Panc1 (cell line): ENCODE measurements at regions not wholly inside any gene's neighbourhood (a gene's known extent, or its start where the extent isn't known, plus 50 kb on each side); places are given as distances from the start of the nearest gene placed in this dataset.

Experiments used
- POLR2AphosphoS5 ChIP-seq: IDR thresholded peaks from 2 replicates; pipeline ENCODE4 v1.6.1; 2012; ENCODE audit warnings: mild to moderate bottlenecking, low read depth, low read length, moderate library complexity
- SIN3A ChIP-seq: IDR thresholded peaks from 2 replicates; pipeline ENCODE4 v1.6.1; 2012; ENCODE audit warnings: low read depth, mild to moderate bottlenecking, low read length, moderate library complexity, borderline replicate concordance; ENCODE audit not compliant: insufficient read depth
- TCF7L2 ChIP-seq: IDR thresholded peaks from 2 replicates; pipeline ENCODE4 v1.6.1; 2011; ENCODE audit warnings: mild to moderate bottlenecking, low read depth, low read length, inconsistent platforms
- TF ChIP-seq, protein P1 (sequence below): fragments of 450-650 bp; IDR thresholded peaks from 2 replicates; pipeline ENCODE4 v1.5.1; 2017; ENCODE audit warnings: mild to moderate bottlenecking
- TF ChIP-seq, protein P2 (sequence below), 2 experiments: IDR thresholded peaks; 2 replicates each; pipeline ENCODE4 v1.6.1; 2011 to 2012; ENCODE audit warnings: low read depth in 2 of 2, control low read depth in 1 of 2, low read length in 1 of 2, mild to moderate bottlenecking in 1 of 2, moderate library complexity in 1 of 2; ENCODE audit not compliant: insufficient read depth in 1 of 2

- TF ChIP-seq, protein P1, sequence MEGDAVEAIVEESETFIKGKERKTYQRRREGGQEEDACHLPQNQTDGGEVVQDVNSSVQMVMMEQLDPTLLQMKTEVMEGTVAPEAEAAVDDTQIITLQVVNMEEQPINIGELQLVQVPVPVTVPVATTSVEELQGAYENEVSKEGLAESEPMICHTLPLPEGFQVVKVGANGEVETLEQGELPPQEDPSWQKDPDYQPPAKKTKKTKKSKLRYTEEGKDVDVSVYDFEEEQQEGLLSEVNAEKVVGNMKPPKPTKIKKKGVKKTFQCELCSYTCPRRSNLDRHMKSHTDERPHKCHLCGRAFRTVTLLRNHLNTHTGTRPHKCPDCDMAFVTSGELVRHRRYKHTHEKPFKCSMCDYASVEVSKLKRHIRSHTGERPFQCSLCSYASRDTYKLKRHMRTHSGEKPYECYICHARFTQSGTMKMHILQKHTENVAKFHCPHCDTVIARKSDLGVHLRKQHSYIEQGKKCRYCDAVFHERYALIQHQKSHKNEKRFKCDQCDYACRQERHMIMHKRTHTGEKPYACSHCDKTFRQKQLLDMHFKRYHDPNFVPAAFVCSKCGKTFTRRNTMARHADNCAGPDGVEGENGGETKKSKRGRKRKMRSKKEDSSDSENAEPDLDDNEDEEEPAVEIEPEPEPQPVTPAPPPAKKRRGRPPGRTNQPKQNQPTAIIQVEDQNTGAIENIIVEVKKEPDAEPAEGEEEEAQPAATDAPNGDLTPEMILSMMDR: no peak
- TF ChIP-seq, protein P2, sequence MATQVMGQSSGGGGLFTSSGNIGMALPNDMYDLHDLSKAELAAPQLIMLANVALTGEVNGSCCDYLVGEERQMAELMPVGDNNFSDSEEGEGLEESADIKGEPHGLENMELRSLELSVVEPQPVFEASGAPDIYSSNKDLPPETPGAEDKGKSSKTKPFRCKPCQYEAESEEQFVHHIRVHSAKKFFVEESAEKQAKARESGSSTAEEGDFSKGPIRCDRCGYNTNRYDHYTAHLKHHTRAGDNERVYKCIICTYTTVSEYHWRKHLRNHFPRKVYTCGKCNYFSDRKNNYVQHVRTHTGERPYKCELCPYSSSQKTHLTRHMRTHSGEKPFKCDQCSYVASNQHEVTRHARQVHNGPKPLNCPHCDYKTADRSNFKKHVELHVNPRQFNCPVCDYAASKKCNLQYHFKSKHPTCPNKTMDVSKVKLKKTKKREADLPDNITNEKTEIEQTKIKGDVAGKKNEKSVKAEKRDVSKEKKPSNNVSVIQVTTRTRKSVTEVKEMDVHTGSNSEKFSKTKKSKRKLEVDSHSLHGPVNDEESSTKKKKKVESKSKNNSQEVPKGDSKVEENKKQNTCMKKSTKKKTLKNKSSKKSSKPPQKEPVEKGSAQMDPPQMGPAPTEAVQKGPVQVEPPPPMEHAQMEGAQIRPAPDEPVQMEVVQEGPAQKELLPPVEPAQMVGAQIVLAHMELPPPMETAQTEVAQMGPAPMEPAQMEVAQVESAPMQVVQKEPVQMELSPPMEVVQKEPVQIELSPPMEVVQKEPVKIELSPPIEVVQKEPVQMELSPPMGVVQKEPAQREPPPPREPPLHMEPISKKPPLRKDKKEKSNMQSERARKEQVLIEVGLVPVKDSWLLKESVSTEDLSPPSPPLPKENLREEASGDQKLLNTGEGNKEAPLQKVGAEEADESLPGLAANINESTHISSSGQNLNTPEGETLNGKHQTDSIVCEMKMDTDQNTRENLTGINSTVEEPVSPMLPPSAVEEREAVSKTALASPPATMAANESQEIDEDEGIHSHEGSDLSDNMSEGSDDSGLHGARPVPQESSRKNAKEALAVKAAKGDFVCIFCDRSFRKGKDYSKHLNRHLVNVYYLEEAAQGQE (IDR thresholded peaks at IDR 0.05; ENCODE audit: insufficient read depth in 1 of 2, low read depth in 2 of 2, low read length in 1 of 2): no peak
- TF ChIP-seq TCF7L2 (no peak), POLR2AphosphoS5 (no peak), SIN3A (no peak)
These were observed 180.9 kb upstream of the ANKRD55 start for GRCh38 chr5:56414066-56414465.
